Stimulated activated CD8-positive, alpha-beta memory T cell treated with anti-CD3 and anti-CD28 coated beads, Interleukin-4, amount 100 ng/mL, for 48 hours (primary cell): ENCODE measurements at regions not wholly inside any gene's neighbourhood (a gene's known extent, or its start where the extent isn't known, plus 50 kb on each side); places are given as distances from the start of the nearest gene placed in this dataset.
A peak's percentile ranks its signal among the peaks of the same experiment; 100 is the strongest.
"Not testable (repeated sequence)": the region's sequence is repeated elsewhere in the genome, so short reads cannot be mapped to it uniquely, and the experiment has no call there.

Experiments used
- DNase-seq: peaks from one replicate; pipeline ENCODE4 v3.0.0-alpha.2; 2020

DNA sequence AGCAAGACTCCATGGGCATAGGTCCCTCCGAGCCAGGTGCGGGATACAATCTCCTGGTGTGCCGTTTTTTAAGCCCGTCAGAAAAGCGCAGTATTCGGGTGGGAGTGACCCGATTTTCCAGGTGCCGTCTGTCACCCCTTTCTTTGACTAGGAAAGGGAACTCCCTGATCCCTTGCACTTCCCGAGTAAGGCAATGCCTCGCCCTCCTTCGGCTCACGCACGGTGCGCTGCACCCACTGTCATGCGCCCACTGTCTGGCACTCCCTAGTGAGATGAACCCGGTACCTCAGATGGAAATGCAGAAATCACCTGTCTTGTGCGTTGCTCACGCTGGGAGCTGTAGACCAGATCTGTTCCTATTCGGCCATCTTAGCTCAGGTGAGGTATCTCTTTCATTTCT, 344.1 kb upstream of the ZNF32 start:
- DNase-seq: not testable (repeated sequence)

DNA sequence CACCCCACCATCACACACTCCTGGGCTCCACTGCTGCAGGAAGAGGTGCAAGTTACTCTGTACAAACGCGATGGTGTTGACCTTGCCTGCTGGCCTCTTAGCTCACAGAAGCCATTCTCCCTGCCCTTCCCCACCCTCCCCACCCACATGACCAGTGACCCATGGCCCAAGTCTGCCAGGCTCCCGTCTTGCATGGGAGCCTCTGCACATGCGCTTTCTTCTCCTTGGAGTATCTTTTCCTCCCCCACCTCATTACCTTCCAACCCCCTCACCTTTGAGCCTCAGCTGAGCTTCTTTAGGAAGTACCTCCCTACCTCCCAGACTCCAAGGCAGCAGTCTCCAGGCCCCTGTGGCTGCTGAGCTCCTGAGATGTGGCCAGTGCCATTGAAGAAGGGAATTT, 337.7 kb upstream of the ZNF32 start:
- no peak for DNase-seq

DNA sequence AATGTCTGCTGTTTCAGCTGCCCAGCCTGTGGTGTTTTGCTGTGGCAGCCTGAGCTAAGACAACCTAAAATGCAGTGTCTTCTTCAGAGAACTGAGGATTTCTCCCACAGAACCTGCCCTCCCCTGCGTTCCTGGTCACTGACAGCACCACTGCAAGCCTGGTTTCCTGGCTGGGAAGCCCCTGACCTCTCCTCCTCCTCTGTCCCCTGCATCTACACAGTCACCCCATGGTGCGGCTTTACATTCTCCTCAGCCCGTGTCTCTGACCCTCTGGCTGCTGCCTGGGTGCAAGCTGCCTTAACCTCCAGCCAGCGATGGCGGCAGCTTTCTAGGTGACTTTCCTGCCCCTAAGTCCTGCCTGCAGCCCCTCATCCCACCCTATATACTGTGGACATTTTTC, 337.3 kb upstream of the ZNF32 start:
- no peak for DNase-seq

DNA sequence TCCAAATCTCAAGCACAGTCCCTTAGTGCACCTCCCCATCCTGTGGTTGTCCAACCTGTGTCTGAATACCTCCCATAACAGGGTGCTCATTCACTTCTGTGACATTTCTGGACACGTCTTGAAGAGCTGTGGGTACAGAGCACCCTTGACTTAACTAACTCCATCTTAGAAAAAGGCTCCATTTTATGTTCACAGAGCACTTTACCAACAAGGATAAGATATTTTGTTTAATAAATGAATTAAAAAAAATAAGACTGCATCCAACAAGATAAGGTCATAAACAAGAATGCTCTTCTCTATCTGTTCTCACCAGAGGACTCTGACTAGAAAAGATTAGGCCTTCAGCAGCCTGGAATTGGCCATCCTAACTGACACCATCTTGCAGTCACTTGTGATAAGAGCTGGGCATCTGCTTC, 335.2 kb upstream of the ZNF32 start:
- DNase-seq: no peak

DNA sequence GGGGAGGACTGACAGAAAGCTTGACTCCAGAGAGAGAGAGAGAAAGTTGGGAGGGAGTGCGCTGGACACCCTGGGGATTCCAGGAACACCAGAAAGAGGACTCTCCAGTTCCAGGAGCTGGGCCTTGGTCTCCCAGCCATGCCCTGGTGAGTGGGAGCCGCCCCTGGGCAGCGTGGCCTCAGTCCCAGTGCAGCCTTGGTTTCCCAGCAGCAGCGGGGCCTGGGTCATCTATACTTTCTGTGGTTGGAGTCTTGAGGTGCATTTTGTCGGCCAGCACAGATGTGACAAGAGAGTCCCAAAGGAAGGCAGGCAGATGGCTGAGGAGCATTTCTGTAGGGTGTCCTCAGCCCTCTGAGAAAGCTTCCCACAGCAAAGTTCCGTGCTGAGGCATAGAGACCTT, 334.7 kb upstream of the ZNF32 start:
- DNase-seq: no peak

DNA sequence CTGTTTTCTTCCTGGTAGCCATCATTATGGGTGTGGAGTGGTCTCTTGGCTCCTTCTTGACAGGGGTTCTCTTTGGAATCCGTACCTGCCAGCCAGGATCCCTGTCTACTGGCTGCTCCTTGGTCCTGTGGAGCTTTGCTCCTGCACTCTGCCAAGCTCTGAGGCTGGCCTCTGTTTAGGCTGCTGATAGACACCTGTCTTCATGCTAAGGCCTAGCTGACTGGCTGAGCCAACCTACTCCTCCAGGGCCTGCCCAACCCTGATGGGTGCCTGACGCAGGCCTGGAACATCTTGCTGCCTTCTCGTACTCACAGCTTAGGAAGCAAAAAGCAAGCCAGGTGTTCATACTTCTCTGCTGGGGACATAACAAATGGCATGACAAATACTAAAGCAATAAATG, 333.6 kb upstream of the ZNF32 start:
- no peak for DNase-seq

DNA sequence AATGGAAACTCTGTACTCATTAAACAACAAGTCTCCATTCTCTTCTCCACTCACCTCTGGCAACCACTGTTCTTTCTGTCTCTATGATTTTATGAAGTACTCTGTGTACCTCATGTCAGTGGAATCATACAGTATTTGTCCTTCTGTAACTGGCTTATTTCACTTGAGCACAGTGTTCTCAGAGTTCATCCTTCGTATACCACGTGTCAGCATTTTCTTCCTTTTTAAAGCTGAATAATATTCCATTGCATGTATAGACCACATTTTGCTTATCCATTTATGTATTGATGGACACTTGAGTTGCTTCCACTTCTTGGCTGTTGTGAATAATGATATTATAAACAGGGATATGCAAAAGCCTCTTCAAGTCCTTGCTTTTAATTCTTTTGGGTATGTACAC, 333.0 kb upstream of the ZNF32 start:
- DNase-seq: no peak

DNA sequence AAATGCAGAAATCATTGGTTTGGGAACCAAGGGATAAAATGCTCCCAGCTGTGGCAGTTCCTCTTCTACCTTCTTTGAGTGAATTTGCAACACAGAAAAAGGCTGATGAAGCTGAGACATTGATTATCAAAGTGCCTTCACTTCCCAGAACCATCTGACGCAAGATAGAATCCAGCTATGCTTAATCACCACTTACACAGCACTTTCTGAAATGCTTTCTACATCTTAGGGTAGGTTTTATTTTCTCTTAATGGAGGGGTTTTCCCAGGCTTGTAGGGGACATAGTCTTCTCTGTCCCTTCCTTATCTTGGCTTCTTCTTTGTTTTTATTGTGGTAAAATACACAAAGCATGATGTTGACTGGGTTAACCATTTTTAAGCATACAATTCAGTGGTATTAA, 332.6 kb upstream of the ZNF32 start:
- DNase-seq: no peak

DNA sequence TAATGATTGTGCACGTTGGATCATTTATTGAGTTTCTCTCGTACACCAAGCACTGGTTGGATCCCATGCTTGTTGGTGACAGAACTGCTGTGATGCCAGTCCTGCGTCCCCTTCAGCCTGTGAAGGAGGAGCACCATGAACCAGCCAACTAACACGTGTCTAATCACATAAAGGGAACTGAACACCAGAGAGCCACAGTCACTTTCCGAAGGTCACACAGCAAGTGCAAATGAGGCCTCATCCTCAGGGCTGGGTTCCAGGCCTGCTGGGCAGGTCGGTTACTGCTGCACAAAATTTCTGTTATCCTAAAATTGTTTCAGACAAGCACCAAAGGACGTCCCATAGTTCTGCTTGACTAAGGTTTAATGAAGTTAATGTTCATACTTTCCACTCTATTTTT, 332.0 kb upstream of the ZNF32 start:
- no peak for DNase-seq

DNA sequence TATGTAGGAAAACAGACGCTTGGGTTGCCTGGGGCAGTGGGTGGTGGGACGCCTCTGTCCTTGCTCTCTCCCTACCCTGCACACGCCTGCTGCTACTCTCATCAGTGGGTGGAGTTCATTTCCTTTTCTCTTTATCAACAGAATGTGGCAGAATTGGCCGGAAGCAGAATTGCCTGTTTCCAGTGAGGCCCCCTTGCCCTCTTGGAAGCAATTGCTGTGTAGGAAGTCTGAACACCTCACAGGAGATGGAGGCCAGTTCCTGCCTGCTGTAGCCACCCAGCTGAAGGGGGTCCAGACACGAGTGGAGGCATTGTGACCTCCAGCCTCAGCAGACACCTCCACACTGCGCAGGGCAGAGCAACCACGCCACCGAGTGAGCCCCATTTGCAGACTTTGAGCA, 331.6 kb upstream of the ZNF32 start:
- no peak for DNase-seq

DNA sequence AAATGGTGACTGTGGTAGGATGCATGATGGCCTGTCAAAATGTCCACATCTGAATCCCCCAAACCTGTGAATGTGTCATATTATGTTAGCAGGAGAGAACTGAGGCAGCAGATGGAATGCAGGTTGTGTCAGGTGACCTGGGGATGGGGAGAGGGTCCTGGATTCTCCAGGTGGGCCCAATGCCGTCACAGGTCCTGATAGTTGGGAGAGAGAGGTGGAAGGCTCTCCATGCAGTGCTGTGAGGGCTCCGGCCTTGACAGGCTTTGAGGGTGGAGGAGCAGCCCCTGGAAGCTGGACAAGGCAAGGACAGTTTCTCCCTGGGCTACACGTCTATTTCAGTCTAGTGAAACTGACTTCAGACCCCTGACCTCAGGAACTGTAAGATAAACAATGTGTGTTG, 330.9 kb upstream of the ZNF32 start:
- no peak for DNase-seq

DNA sequence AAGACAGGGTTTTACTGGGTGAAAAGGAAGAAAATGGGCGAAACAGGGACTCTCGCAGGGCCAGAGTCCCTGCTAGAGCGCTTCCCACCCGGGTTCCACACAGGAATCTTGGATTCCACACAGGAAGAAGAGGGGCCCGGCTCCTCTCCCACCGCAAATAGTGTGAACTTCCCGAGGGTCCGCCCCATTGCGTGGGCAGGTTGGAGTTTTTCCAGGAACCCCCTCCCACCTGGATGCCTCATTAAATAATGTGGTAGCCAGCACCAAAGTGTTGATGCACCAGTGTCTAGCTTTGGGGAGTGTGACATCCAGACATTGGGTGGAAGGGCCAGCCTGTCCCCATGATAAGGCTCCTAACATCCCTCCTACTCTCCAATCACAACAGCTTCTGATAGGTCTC, 330.3 kb upstream of the ZNF32 start:
- no peak for DNase-seq

DNA sequence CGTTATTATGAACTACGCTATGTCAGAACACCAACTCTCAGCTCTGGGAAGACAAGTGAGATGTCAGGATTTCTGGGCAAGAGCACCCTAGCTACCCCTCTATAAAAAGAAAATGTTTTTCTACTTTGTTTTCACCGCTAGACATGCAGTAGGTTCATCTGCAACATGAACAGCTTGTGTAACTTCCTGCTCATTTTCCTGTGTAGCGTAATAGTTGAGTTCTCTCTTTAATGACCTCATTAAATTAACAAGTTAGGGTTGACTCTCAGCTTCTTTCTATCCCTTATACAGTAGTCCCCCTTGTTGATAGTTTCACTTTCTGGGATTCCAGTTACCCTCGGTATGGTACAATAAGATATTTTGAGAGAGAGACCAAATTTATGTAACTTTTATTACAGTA, 329.4 kb upstream of the ZNF32 start:
- DNase-seq: no peak

DNA sequence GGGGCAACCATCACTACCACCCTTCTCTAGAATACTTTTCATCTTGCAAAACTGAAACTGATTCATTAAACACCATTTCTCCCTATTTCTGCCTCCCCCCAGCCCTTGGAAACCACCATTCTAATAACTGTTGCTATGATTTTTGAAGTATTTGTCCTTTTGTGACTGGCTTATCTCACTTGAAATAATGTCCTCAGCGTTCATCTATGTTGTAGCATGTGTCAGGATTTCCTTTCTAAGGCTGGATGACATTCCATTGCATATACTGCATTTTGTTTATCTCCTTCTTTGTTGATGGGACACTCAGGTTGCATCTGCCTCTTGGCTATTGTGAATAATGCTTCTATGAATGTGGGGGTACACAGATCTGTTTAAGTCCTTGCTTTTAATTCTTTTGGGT, 327.6 kb upstream of the ZNF32 start:
- no peak for DNase-seq

DNA sequence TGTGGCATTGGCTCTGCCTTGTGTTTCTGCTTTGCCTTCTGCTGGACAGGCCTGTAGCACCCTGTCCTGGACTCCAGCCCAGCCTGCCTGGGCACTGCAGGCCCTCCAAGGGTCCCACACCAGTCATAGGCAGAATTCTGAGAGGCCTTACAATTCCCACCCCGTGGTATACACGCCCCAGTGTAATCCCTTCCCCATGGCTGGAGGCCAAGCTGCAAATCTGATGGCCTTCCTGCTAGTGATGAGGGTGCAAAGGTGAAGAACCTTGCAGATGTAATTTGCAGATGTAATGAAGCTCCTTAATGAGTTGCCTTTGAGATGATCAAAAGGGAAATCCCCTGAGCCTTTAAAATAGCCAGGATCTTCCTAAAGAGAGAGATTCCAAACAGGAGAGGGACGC, 325.1 kb upstream of the ZNF32 start:
- no peak for DNase-seq

DNA sequence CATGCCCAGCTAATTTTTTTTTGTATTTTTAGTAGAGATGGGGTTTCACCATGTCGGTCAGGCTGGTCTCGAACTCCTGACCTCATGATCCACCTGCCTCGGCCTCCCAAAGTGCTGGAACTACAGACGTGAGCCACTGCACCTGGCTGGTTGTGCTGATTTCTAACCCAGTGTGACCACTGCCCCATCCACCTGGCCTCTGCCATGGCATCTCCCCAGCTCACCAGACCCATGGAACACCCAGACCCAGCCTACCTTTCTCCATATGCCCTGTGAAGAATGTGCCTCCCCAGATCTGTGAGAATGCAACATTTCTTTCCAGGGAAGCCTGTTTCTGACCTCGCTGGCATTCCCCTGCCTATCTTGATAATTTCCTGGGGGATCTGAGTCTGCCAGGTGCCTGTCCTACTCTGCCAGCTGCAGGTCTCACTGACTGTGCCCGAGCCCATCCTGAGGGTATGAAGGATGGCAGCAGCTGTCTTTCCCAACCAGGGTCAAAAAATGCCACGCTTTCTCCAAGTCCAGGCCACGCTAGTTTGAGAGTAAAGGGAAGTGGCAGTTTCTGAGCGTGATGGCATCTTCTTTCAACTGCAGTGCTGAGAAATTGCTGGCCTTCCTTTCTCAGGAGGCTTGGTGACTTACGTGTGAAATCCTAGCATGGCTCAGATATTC, 324.4 kb upstream of the ZNF32 start:
- DNase-seq: no peak

DNA sequence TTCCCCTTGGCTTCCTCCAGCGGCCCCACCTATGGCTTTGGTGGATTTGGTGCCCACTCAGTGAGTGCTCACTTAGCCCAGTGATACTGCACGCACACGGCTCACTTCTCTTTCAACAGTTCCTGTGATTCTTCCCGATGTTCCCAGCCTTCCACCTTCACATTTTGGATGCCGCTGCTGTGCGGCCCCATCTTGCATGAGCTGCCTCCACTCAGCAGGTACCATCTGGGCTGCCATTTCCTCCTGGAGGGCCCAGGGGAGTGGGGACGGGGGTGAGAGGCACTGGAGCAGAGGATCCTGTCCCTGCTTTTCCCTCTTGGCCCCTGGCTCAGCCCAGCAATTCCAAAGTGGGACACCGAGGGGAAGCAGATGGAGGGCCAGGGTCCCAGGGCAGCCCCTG, 323.3 kb upstream of the ZNF32 start:
- no peak for DNase-seq

DNA sequence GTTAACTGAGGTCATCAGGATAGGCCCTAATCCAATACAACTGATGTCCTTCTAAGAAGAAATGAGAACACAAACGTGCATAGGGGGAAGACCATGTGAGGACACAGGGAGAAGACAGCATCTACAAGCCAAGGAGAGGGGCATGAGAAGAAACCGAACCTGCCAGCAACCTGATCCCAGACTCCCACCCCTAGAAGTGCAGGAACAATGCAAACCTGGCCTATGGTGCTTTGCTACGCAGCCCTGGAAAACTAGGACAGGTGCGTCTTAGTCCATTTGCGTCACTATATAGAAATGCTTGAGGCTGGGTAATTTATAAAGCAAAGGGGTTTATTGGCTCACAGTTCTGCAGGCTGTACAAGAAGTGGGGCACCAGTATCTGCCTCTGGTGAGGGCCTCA, 322.6 kb upstream of the ZNF32 start:
- DNase-seq: no peak

DNA sequence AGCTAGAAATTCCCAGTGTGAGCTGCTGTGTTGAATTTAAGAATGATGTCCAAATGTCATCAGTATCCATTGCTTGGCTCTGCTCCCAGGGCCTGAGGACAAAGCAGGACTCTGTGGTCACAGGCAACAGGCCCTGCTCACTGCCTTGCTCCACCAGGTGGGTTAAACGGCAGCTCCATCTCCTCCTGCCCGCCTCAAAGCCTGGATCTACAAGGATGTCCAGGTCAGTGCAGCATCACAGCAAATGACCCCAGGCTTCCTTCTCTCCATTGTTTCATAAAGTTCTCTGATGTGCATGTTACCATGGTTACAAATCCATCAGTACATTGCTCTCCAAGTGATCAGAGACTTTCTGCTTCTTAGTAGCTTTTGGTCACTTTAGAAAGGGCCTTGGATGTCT, 322.0 kb upstream of the ZNF32 start:
- no peak for DNase-seq

DNA sequence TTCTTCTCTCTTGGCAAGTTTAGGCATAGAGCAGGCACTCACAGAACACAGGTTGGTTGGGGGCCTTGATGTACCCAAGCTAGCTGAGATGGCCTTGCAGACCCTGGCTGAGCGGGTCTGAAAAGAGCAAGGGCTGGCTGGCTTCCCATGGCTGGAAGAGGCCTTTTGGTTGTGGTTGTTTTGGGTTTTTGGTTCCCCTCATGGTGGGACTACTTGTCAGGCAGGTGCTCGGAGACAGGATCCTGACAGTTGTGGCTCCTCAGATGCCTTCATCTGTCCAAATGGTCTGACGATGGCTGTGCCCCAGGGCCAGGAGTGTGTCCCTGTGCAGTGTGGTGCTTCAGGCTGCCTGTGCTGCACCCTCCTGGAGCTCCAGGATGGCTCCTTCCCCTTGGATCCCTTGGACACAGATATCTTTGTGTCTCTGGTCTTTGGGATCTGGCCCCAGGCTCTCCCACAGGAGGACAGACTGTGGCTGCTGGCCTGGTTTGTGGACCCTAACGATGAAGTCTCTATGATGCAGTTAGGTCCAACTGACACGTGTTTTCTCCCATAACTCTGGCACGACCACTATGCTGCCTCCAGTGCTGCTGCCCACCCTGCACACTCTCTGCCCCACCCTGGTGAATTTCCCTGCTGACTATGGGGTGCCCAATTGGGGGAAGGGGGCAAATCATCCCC, 321.5 kb upstream of the ZNF32 start:
- peak; percentile 12 for DNase-seq

DNA sequence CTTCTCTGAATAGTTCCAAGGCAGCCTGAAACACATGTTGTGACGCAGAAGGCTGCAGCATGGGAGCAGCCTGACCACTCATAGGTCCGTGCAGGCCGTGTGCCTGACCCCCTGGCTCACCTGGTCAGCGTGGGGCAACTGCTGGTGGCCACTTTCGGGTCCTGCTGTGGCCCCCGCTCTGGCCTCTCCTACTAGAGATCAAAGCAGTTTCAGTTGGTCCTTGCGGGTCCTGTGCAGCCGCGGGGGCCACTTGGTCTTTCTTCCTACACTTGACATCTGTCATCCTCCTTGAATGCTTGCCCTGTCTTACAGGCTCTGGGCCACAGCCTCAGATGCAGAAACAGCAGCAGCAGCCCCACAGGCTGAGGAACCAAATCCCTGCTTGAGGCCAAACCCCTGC, 320.8 kb upstream of the ZNF32 start:
- no peak for DNase-seq

DNA sequence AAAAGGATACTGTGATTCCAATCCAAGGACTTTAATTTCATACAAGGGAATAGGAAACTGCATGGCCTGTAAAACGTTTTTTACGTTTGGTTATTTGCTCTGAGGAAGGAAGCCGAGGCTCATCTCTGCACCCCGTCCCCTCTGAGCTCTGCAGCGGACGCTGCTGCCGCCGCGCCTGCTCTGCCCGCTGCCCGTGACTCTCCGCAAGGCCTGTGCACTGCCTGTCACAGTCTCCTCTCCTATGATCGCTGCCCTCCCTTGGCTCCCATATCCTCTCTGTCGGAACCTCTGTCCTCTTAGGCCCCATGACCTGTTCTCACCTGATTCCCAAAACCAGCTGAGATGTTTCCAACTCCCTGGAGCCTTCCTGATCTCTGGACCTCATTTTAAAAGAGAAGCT, 320.3 kb upstream of the ZNF32 start:
- DNase-seq: no peak

DNA sequence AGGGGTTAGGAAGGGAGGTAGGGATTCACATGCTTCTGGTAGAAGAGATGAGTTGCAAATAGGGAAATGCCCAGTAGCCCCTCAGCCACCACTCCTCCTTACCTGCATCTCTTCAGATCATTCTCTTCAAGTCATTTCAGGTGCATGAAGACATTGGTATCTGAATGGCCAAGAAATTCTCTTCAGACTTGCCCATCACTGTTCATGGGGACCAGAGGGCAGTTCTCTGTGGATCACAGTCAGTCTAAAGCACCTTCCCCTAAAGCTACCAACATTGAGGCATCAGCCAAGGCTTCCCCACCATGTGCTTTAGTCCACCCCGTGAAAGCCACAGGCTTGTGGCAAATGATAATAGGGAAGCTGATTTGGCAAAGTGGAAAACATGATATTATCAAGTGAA, 319.4 kb upstream of the ZNF32 start:
- DNase-seq: peak; percentile 13

DNA sequence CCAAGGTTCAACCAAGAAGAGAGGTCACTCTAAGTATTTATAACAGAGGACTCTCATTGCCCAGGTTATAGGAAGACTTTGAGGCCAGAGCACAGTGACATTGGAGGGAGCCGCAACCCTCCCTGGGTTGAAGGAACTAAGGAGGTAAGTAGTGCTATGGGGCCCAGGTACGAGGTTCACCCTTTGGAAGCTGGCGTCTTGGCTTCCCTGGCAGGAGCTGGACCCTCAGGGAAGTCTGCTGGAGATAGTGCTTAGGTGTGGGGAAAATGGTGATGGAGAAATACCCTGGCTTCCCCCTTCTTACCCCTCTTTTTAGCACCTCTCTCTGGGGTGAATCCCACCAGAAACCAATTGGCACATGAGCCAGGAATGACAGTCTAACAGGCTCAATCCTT, 317.9 kb upstream of the ZNF32 start:
- DNase-seq: peak; percentile 0

DNA sequence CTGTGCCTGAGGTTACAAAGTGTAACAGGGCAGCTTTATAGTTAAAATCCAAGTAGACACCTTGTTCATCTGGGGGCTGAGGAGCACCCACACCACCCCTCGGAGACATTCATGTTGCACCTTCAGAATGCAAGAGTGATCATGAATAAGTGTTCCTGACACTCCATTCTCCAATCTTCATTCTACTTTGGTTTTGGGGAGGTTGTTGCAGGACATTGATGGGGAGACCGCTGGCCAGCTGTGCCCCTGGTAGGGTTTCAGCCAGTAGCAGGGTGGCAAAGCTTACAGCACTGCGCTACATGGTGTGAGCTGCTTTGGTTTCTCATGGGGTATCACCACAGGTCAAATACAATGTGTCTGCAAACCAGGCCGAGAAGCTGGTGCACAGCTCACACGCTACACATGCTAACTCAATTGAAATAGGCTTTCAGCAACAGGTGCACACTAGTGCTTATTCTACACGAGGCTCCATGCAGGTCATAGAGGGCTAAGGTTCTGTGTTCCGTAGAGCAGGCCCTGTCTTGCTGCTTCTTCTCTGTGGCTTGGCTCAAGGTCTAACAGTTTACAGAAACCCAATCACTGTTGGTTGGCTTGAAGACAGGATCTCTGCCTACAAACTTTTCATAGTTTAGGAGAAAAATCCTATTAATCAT, 317.4 kb upstream of the ZNF32 start:
- no peak for DNase-seq
